HepG2 (cell line): ENCODE measurements at regions not wholly inside any gene's neighbourhood (a gene's known extent, or its start where the extent isn't known, plus 50 kb on each side); places are given as distances from the start of the nearest gene placed in this dataset.

Experiments
- NFYB ChIP-seq: sonication (generic); formaldehyde crosslinking; IDR thresholded peaks from 2 replicates; pipeline ENCODE4 v1.4.0; 2020; ENCODE audit warnings: missing genetic modification reagents
- SP1 ChIP-seq, 2 experiments: fragments of 450-650 bp in 1 of 2; sonication (generic) in 1 of 2; formaldehyde crosslinking in 1 of 2; IDR thresholded peaks; 2 replicates each; pipeline versions ENCODE4 v1.4.0 to v1.6.1; 2016 to 2020; ENCODE audit warnings: missing genetic modification reagents in 1 of 2
- ZNF350 ChIP-seq: sonication (generic); formaldehyde crosslinking; IDR thresholded peaks from 2 replicates; pipeline ENCODE4 v1.4.0; 2020; ENCODE audit warnings: mild to moderate bottlenecking, low read depth, missing genetic modification reagents, borderline replicate concordance
- ZNF557 ChIP-seq: sonication (generic); formaldehyde crosslinking; IDR thresholded peaks from 2 replicates; pipeline ENCODE4 v1.4.0; 2020; ENCODE audit warnings: missing genetic modification reagents
- TF ChIP-seq, protein P1 (sequence below): sonication (generic); formaldehyde crosslinking; IDR thresholded peaks from 2 replicates; pipeline ENCODE4 v1.5.0; 2020; ENCODE audit warnings: mild to moderate bottlenecking, missing genetic modification reagents, moderate library complexity
- TF ChIP-seq, protein P2 (sequence below): sonication (generic); formaldehyde crosslinking; IDR thresholded peaks from 2 replicates; pipeline ENCODE4 v1.4.0; 2020; ENCODE audit warnings: missing genetic modification reagents

DNA sequence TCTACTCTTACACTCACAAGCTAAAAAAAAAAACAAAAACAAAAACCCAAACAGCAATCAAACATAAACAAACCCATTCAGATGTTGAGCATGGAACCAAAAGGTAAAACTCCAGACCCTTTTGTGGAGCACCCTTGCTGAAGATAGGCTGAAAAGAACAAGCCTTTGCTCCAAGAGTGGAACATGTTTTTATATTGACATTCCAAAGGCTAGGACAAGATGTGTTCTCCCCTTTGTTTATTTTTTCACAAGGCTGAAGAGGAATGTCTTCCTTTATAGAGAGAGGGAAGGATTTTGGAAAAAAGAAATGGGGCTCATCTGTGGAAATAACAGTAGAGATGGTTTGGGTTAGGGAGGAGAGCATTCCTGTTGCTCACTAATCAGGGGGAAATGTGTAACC, 87.2 kb upstream of the ELMO1 start:
- TF ChIP-seq, protein P1, sequence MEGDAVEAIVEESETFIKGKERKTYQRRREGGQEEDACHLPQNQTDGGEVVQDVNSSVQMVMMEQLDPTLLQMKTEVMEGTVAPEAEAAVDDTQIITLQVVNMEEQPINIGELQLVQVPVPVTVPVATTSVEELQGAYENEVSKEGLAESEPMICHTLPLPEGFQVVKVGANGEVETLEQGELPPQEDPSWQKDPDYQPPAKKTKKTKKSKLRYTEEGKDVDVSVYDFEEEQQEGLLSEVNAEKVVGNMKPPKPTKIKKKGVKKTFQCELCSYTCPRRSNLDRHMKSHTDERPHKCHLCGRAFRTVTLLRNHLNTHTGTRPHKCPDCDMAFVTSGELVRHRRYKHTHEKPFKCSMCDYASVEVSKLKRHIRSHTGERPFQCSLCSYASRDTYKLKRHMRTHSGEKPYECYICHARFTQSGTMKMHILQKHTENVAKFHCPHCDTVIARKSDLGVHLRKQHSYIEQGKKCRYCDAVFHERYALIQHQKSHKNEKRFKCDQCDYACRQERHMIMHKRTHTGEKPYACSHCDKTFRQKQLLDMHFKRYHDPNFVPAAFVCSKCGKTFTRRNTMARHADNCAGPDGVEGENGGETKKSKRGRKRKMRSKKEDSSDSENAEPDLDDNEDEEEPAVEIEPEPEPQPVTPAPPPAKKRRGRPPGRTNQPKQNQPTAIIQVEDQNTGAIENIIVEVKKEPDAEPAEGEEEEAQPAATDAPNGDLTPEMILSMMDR (CRISPR knock-in tag), result no peak
- TF ChIP-seq, protein P2, sequence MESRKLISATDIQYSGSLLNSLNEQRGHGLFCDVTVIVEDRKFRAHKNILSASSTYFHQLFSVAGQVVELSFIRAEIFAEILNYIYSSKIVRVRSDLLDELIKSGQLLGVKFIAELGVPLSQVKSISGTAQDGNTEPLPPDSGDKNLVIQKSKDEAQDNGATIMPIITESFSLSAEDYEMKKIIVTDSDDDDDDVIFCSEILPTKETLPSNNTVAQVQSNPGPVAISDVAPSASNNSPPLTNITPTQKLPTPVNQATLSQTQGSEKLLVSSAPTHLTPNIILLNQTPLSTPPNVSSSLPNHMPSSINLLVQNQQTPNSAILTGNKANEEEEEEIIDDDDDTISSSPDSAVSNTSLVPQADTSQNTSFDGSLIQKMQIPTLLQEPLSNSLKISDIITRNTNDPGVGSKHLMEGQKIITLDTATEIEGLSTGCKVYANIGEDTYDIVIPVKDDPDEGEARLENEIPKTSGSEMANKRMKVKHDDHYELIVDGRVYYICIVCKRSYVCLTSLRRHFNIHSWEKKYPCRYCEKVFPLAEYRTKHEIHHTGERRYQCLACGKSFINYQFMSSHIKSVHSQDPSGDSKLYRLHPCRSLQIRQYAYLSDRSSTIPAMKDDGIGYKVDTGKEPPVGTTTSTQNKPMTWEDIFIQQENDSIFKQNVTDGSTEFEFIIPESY (CRISPR knock-in tag), result no peak
- TF ChIP-seq ZNF350 (CRISPR knock-in tag) (no peak), ZNF557 (CRISPR knock-in tag) (no peak), SP1 (IDR thresholded peaks at IDR 0.05) (no peak), SP1 (CRISPR knock-in tag; IDR thresholded peaks at IDR 0.05) (no peak), NFYB (CRISPR knock-in tag) (no peak)
